ENCODE measurements at regions not wholly inside any gene's neighbourhood (a gene's known extent, or its start where the extent isn't known, plus 50 kb on each side); places are given as distances from the start of the nearest gene placed in this dataset.

DNA sequence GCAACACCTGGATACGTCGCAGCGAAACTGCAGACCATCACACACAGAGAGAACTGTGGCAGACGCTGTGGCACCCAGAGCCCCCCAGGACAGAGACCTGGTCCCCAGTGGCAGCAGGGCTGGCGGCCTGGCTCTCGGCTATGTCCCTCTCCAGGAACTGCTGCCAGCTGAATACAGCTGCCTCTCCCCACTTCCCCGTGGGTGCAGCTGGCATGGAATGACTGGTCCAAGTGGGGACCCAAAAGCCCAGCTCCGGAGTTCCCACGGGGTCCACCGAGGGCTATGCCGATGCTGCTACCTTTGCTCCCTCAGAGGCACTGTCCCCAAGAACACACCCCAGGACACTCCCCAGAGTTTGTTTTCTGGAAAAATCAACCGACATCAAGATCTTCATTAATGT lies 67.8 kb upstream of the GATA2 start:
- TF ChIP-seq, protein P1, sequence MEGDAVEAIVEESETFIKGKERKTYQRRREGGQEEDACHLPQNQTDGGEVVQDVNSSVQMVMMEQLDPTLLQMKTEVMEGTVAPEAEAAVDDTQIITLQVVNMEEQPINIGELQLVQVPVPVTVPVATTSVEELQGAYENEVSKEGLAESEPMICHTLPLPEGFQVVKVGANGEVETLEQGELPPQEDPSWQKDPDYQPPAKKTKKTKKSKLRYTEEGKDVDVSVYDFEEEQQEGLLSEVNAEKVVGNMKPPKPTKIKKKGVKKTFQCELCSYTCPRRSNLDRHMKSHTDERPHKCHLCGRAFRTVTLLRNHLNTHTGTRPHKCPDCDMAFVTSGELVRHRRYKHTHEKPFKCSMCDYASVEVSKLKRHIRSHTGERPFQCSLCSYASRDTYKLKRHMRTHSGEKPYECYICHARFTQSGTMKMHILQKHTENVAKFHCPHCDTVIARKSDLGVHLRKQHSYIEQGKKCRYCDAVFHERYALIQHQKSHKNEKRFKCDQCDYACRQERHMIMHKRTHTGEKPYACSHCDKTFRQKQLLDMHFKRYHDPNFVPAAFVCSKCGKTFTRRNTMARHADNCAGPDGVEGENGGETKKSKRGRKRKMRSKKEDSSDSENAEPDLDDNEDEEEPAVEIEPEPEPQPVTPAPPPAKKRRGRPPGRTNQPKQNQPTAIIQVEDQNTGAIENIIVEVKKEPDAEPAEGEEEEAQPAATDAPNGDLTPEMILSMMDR (conservative IDR thresholded peaks at IDR 0.05; ENCODE audit: control insufficient read depth, insufficient read depth, low read depth, low read length), result no peak
- no peak overlapping the region for H3K4me3 ChIP-seq (ENCODE audit: control insufficient read depth, low read depth, low read length)
- no peak for DNase-seq (ENCODE audit: low read depth)

DNA sequence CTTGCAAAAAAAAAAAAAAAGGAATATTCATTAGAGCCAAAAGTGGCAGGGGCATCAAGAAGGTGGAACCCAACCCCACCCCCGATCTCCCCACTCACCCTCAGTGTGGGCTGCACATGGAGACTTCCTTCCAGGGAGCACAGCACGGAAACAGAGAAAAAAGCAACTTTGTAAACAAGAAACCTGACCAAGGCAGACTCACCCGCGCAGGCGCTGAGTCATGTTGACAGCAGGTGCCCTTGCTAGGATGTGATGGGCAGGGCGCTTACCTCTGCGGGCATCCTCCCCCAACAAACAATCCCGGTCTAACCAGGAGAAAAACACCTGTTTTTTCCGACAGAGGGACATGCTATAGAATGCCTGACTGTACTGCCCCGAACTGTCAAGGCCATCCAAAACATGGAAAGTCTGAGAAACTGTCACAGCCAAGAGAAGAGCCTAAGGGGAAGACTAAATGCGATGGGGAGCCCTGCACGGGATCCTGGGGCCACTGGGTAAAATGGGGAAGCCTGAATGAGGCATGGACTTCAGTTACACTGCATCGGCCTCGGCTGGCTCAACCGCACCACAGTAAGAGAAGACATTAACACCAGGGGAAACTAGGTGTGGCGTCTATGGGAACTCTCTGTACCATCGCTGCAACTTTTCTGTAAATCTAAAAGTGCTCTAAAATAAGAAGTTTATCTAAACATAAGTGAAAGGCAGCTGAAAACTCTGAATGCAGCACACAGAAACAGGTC lies 66.7 kb upstream of the GATA2 start:
- H3K4me3 ChIP-seq (ENCODE audit: control insufficient read depth, low read depth, low read length), result no peak overlapping the region
- TF ChIP-seq, protein P1 (conservative IDR thresholded peaks at IDR 0.05; ENCODE audit: control insufficient read depth, insufficient read depth, low read depth, low read length), result no peak
- DNase-seq (ENCODE audit: low read depth), result no peak

DNA sequence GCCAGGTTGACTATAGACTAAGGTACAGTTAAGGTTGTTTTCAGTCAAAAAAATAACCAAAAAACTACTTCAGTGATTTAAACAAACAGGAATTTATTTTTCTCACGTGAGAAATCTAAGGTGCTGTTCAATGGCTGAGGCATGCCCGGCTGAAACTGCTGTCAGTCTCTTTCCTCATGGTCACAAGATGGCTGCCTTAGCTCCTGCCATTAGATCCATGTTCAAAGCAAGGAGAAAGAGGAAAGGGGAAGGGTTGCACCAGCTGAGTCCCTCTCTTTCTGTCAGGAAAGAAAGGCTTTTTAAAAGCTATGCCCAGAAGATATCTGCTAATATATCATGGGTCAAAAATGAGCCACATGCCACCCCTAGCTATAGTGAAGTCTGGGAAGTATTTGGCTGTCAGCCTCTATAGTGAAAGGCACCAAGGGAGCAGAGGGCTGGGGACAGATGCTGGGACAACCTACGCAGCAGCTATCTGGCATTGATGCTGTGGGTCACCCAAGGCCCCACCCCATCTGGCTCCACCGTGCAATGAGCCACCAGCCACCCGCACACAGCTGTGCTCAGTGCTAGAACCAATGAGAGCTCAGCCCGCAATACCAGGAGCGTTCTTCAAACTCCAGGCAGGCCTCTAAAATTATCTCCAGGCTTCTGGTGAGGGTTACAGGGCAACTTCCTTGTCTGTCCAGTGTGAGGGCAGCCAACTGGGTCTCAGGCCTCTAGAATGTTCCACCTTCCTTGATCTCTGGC lies 64.7 kb upstream of the GATA2 start:
- no peak for DNase-seq (ENCODE audit: low read depth)
- TF ChIP-seq, protein P1 (conservative IDR thresholded peaks at IDR 0.05; ENCODE audit: control insufficient read depth, insufficient read depth, low read depth, low read length), result no peak
- no peak overlapping the region for H3K4me3 ChIP-seq (ENCODE audit: control insufficient read depth, low read depth, low read length)

DNA sequence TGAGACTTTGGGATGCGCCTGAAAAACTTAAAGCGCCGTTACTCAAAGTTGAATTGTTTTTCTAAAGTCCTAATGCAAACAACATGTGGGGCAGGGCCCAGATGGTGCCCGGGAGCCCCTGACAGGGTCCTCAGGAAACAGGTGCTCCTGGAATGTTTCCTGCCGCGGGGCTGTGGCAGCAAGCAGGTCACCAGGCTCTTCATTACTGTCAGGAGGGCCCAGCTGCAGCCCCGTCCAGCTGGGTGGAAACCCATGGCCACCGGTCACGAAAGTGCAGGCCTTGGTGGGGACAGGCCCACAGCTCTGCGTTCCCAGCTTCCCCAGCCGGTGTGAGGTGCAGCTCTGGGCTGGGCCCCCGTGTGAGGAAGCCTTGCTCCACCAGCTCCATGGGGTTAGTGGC lies 63.9 kb upstream of the GATA2 start:
- TF ChIP-seq, protein P1 (conservative IDR thresholded peaks at IDR 0.05; ENCODE audit: control insufficient read depth, insufficient read depth, low read depth, low read length), result no peak
- no peak overlapping the region for H3K4me3 ChIP-seq (ENCODE audit: control insufficient read depth, low read depth, low read length)
- DNase-seq (ENCODE audit: low read depth), result no peak

DNA sequence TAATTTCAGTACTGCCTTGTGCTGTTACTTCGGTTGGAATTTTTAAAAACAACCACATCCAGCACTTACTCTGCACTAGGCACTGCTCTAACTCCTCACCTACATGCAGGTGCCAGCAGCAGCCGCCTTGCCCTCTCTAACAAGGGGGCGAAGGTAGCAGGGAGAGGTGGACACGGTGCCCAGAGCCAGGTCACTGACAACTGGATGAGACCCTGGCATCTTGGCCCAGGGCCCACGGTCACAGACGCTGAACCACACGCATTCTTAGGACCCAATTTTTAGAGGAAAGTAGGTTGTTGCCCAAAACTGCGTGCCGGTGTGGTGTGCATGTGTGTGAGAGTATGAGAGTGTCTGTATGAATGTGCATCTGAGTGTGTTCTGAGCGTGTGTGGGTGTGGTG lies 63.4 kb upstream of the GATA2 start:
- no peak overlapping the region for H3K4me3 ChIP-seq (ENCODE audit: control insufficient read depth, low read depth, low read length)
- TF ChIP-seq, protein P1 (conservative IDR thresholded peaks at IDR 0.05; ENCODE audit: control insufficient read depth, insufficient read depth, low read depth, low read length), result no peak
- no peak for DNase-seq (ENCODE audit: low read depth)

DNA sequence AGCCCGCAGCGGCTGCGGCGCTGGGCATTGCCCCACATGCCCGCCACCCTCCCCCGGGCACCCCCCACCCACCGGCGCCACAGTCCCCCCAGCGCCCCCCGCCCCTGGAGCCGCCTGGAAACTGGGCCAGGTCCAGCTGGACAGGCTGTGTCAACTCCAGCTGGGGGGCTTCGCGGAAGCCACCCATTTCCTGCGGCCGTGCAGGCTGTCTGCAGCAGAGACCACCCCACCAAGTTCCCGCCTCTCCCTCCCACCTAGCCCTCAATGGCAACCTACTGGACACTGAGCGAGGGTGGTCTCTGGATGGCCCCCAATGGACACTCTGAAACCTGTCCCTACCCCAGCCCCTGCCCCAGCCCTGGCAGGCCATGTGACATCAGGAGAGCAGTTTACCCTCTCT lies 62.8 kb upstream of the GATA2 start:
- no peak overlapping the region for H3K4me3 ChIP-seq (ENCODE audit: control insufficient read depth, low read depth, low read length)
- TF ChIP-seq, protein P1 (conservative IDR thresholded peaks at IDR 0.05; ENCODE audit: control insufficient read depth, insufficient read depth, low read depth, low read length), result no peak
- DNase-seq (ENCODE audit: low read depth), result no peak

Data from fibroblast of mammary gland (primary cell).